Ammon's horn (tissue), 1 donor: ENCODE measurements at regions not wholly inside any gene's neighbourhood (a gene's known extent, or its start where the extent isn't known, plus 50 kb on each side); places are given as distances from the start of the nearest gene placed in this dataset.

Experiments
- DNase-seq: peaks from one replicate; pipeline ENCODE4 v3.0.0-alpha.2; 2016; ENCODE audit warnings: low spot score

DNA sequence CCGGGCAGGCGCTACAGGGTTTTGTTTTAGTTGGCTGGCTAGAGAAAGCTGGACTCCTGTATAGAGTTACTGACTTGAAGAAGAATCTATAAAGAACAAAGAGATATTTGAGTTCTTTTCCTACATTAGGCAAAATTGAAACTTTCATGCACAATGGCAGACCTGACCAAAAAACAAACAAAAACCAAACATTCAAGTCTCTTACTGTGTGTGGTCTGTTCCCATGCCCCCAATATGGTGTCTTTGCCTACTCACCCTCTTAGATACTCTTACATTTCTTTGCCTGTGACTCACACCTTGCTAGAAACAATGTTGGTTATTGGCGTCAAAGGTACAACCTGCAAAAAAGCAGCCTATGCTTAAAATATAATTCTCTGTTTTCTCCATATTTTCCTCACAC, 109.5 kb upstream of the TMC3 start:
- DNase-seq: no peak

DNA sequence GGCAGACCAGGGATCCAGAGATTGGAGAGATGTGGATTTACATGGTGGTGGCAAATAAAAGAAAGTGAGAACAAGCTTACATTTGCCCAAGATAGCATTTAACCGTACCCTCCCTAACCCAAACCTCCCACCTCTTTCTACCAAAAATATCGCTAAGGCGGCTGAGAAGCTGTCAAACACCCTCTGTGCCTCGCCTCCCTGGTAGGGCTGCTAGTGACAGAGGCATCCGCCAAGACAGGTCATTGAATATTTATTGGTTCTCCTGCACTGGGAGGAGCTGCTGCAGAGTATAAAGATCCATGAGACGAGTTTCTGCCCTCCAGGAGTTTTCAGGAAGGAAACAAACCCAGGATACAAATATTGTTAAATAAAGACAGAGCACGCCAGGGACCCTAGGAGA, 107.3 kb upstream of the TMC3 start:
- DNase-seq: no peak

DNA sequence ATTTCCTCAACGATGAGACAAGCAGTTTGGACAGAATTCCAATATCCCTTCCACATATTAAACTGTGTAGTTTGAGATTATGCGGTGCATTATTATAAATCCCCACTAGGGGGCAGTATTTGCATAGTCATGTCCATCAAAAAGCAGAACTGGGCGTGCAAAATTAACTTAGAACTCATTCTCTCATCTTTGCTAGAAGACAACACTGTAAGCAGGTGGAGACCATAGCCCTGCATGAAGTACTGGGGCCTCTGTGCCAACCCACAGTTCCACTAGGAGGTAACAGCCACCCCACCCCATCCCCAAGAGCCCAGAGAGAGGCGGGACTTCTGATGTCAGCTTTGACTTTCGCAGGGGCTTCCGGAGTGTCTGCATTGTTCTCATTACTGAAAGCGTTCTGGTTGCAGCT, 106.6 kb upstream of the TMC3 start:
- peak; percentile 67 for DNase-seq

DNA sequence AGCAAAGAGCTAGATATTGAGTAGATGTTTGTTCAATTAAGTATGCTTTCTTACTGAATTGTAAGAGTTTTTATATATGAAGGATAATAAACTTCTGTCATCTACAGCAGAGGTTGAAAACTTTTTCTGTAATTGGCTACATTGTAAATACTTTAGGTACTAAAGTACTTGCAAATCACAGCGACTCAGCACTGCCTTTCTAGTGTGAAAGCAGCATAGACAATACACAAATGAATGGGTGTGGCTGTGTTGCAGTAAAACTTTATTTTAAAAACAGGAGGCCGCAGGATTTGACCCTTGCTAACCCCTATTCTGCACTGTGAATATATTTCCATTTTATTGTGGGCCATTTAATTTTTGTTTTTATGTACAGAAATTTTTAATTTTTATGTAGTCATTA, 104.3 kb upstream of the TMC3 start:
- no peak for DNase-seq

DNA sequence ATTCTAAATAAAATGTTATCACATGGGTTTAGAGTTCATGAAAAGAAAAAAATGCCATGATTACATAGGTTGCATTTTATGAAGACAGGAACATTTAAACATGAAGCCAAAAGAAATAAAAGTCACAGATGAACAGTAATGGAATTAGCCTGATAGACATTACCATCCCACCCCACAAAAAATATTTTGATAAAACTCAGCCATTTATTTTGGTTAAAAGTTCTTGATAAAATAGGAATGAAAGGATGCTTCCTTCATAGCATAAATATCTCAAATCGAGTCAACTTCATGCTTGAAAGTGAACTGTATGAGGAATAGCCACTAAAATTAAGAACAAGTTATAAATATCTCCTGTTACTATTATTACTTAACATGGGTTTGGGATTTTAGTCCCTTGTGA, 101.9 kb upstream of the TMC3 start:
- no peak for DNase-seq

DNA sequence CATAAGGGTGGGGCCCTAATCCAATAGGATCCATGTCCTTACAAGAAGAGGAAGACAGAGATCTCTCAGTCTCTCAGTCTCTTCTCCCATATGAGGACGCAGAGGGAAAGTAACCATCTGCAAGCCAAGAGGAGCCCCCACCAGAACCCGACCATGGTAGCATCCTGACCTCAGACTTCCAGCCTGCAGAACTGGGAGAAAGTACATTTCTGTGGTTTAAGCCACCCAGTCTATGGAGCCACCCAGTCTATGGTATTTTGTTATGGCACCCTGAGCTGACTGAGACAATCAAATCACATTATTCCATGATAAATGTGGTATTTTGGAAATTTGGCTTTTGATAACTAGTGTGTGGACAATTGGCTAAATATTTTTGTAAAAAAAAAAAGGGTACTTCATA, 101.5 kb upstream of the TMC3 start:
- no peak for DNase-seq

DNA sequence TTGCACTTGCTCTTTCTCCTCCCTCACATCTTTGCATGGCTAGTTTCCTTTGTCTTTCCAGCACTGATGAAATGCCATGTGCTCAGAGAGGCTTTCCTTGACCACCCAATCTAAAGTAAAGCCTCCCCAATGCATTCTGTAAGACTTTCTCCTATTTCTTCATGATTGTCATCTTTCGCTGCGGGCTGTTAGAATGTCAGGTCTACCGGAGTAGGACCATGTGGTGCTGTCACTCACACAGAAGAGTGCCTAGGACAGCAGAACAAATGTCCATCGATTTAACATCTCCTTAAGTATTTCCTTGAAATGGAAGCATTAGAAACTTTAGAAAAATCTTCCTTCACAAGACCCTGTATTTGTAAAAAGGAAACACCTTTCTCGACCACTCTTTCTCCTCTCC, 99.9 kb upstream of the TMC3 start:
- no peak for DNase-seq

DNA sequence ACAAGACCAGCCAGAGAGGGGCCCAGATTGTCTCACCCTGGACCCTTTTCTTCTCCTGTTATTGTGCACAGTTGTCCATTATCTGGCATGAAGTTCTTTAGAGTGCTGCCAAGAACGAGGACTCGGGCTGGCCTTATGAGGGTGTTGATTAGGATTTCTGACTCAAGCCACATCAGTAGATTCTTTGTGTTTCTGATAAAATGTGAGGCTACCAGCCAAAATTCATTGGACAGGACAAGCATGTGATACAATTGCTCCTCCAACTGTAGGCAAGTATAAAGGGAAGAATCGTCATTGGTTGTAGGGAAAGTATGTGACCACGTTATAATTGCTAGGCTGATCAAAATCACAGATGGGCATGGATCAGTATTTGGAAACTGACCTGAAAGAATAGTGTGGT, 99.2 kb upstream of the TMC3 start:
- DNase-seq: peak; percentile 38

DNA sequence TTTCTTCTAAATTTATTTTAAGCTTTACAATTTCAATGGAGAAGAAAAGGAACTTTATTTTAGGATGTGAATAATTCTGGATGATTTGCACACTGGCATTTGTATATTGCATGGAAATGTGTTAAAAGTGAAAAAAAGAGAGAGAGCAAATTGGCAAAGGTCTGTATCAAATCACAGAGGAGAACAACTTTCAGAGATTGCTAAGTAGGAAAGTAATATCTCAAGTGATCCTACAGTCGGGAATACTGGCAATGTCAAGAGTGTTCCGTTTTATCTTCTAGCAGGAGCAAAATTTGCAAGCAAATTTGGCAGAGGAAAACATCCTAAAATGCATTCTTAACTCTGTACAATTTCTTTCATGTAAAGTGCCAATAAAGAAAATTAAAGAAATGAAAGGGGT, 97.1 kb upstream of the TMC3 start:
- no peak for DNase-seq

DNA sequence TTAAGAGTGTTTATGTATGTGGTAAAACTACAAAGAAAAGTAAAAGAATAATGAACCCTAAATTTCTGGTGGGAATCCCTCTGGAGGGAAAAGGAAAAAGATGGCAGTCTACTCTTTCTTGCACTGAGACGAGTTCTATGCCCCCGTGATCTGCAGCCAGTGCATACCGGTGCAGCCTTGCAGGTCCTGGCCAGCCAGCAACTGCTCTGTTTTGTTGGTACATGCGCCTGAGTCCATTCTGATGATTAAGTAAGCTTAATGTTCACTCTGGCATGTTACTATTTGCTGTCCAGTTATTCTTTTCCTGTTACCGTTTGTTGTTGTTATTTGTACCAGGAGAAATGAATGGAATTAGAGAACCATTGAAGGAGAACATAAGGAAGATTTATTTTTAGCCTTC, 95.1 kb upstream of the TMC3 start:
- no peak for DNase-seq

DNA sequence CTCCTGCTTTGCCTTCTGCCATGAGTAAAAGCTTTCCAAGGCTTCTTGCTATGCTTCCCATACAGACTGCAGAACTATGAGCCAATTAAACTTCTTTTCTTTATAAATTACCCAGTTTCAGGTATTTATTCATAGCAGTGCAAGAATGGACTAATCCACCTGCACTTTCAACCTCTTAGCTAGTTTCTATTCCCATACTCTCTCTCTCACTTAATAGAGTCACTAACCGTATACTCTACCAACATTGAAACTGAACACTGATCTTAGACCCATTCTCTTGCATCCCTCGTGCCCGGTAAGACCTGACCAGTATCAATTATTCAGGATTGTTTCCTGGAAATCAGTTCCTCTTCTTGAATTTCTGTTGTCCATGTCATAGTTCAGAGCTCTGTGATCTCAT, 92.7 kb upstream of the TMC3 start:
- no peak for DNase-seq

DNA sequence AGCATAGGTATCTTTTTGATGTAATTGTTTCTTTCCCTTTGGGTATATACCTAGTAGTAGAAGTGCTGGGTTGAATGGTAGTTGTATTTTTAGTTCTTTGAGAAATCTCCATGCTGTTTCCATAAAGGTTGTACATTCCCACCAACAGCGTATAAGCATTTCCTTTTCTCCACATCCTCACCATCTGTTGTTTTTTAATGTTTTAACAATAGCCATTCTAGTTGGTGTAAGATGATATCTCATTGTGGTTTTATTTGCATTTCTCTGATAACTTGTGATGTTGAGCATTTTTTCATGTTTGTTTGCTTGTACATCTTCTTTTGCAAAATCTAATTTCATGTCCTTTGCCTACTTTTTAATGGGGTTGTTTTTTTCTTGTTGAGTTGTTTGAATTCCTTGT, 80.0 kb upstream of the TMC3 start:
- DNase-seq: no peak

DNA sequence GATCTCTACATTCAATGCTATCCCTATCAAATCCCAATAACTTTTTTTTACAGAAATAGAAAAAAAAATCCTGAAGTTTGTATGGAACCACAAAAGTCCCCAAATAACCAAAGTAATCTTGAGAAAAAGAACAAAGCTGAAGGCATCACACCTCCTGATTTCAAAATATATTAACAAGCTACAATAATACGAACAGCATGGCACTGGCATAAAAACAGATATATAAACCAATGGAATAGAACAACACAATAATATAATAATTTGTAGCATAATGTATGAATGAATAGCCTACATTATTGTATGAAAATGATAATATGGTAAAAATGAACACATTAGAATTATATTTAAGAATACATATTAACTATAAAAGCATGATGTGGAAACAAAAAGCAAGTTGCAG, 76.7 kb upstream of the TMC3 start:
- no peak for DNase-seq

DNA sequence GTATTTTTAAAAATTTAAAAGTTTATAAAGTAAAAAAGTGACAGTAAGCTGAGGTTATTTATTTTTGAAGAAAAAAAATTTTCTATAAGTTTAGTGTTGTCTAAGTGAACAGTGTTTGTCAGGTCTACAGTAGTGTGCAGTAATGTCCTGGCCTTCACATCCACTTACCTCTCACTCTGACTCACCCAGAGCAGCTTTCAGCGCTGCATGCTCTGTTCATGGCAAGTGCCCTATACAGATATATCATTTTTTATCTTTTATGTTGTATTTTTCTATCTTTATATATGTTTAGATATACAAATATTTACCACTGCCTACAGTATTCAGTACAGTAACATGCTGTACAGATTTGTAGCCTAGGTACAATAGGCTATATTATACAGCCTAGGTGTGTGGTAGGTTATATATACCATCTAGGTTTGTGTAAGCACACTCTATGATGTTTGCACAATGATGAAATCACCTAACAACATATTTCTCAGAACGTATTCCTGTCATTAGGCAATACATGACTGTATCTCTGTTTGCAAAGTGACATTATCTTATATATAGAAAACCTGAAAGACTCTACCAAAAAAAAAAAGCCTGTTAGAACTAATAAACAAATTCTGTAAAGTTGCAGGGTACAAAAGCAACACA, 75.9 kb upstream of the TMC3 start:
- no peak for DNase-seq

DNA sequence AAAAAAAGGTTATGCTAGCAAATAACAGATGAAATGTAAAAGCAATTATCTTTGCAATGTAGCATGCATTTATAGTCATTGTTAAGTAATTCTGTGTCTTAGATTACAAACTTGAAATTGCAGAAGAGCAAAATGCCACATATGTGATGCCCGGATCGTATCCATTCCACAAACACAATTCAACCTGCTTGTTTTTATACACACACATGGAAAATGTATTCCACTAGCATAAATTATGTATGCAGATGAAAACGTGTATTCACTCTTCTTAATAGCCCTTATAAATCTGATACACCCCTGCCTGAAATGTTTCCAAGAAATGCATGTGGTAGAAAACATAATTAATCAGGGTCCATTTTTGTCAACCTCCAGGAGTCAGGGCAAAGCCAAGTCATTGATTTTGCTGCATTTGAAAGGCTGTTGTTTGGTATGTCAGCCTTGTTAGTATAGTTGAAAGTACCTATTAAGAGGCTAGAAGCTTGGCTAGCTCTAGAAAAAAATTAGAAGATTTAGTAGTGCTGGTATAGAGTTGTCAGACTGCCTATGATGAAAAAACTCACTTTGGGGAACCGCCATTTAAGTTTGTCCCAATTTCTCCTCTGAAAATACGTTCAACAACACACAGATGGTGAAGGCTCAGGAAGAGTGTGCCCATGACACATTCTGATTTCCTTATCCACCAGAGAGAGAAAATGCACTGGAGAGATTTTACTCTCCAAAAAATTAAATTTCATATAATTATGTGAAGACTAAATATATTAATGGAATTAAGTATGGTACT, 69.2 kb upstream of the TMC3 start:
- DNase-seq: no peak

DNA sequence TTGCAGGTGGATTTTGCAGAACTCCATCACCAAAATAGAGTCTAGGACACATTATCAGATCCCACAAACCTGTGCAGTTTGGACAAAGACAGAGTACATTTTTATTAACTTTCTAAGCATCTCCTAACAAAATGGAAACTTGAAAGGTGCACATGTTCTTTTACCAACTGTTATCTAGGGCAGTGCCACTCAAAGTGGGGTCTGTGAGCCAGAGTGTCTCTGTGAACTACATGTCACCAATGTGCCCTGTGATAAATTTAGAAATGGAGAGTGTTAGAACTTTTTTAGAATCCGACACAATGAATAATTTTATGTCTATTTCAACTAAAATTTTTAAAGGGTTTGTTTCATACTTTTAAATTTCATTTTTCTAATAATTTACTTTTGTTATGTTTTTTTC, 68.4 kb upstream of the TMC3 start:
- no peak for DNase-seq

DNA sequence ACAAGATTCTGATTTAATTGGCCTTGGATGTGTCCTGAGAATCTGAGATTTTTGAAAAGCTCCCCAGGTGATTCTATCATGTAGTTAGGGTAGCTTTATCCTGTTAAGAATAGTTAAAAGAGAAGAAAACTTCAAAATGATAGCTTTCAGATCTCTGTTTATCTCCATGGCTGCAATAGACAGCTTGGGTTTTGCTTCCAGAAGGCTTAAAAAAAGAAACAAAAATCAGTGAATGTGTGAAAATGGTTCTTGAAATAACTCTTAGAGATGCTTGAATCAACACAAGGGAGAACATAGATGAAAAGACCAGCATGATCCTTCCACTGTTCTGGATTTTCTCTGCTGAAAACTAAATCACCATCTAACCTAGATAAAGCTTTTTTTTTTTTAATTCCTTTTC, 60.8 kb upstream of the TMC3 start:
- DNase-seq: no peak

DNA sequence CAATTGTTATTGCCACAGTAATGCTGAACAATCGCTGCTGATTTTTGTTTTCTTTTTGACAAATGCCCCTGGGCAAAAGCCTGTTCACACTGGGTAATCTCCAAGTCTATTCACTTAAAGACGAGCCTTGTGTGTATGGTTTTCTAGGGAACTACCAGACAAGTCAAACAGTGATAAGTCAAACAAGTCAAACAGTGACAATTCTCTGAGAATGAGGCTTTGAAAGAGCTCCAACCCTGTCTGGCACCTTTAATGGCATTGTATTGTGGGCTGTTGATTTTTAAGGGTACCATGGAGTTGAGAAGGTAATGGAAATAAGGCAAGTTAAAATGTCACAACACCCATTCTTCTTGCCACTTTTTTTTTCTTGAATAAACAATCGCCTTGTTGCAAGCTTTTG, 59.4 kb upstream of the TMC3 start:
- DNase-seq: no peak

DNA sequence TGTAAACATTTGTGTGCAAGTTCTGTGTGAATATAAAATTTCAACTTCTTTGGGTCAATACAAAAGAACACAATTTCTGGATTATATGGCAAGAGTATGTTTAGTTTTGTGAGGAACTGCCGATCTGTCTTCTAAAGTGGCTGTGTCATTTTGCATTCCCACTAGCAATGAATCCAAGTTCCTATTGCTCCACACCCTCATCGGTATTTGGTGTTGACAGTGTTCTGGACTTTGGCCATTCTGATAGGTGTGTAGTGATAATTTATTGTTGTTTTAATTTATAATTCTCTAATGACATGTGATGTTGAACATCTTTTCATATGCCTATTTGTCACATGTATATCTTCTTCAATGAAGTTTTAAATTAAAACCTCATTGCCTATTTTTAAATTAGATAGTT, 58.2 kb upstream of the TMC3 start:
- DNase-seq: no peak

DNA sequence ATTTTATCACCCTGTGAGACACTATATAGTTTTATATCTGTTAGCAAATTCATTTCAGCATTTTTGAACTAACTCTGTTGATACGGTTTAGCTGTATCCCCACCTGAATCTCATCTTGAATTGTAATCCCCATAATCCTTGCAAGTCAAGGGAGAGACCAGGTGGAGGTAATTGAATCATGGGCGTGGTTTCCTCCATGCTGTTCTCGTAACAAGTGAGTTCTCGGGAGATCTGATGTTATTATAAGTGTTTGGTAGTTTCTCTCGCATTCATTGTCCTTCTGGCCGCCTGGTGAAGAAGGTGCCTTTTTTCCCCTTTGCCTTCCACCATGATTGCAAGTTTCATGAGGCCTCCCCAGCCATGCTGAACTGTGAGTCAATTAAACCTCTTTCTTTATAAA, 53.2 kb upstream of the TMC3 start:
- DNase-seq: no peak

DNA sequence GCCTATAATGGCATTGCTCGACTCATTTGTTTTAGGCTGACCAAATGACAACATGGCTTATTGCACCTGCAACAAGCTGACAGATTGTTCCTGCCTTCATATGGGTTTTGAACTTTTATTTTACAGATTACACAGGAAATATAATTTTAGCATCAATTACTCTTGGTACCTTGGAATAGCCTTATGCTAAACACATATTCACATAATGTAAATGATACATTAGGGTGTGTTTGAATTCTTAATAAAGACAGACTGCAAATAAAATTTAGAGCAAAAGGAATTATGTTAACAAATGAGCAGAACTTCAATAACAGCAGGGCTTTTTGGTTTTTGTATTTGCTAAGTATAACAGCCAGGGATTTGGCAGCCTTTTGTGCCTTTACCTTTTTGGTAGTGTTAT, 51.9 kb upstream of the TMC3 start:
- DNase-seq: no peak
